Ascending aorta (tissue), 2 donors: ENCODE measurements at regions not wholly inside any gene's neighbourhood (a gene's known extent, or its start where the extent isn't known, plus 50 kb on each side); places are given as distances from the start of the nearest gene placed in this dataset.

Source experiments
- DNase-seq, 2 donors: peaks; one replicate each; pipeline ENCODE4 v3.0.0-alpha.2; 2019; ENCODE audit warnings: low spot score in 2 of 2
- H3K27ac ChIP-seq, 2 donors: fragments of 200-600 bp; sonication (generic); one replicate each; pipeline ENCODE4 v1.5.1; 2016 to 2017; ENCODE audit warnings: mild to moderate bottlenecking in 1 of 2
- H3K27me3 ChIP-seq: fragments of 200-600 bp; sonication (generic); one replicate; pipeline ENCODE4 v1.5.1; 2017
- H3K36me3 ChIP-seq, 2 donors: fragments of 200-600 bp; sonication (generic); one replicate each; pipeline ENCODE4 v1.5.1; 2016
- H3K4me1 ChIP-seq, 2 donors: fragments of 200-600 bp; sonication (generic); one replicate each; pipeline ENCODE4 v1.5.1; 2016 to 2017; ENCODE audit warnings: mild to moderate bottlenecking in 1 of 2
- H3K4me3 ChIP-seq, 2 donors: fragments of 200-600 bp; sonication (generic); one replicate each; pipeline ENCODE4 v1.5.1; 2016 to 2017; ENCODE audit warnings: mild to moderate bottlenecking in 1 of 2
- H3K9me3 ChIP-seq, 2 donors: fragments of 200-600 bp; sonication (generic); one replicate each; pipeline ENCODE4 v1.5.1; 2016
- CTCF ChIP-seq, 3 experiments: fragments of 200-600 bp in 2 of 3; fragments of 450-650 bp in 1 of 3; sonication (generic) in 2 of 3; IDR thresholded peaks; one replicate each; pipeline ENCODE4 v1.5.1; 2016 to 2019; ENCODE audit warnings: antibody characterized with exemption in 3 of 3, mild to moderate bottlenecking in 1 of 3, moderate library complexity in 1 of 3
- intact Hi-C: fragments of 100-400 bp; cut with DNase I; formaldehyde crosslinking; loops from one replicate; pipeline ENCODE4 v1.15.1; 2023

DNA sequence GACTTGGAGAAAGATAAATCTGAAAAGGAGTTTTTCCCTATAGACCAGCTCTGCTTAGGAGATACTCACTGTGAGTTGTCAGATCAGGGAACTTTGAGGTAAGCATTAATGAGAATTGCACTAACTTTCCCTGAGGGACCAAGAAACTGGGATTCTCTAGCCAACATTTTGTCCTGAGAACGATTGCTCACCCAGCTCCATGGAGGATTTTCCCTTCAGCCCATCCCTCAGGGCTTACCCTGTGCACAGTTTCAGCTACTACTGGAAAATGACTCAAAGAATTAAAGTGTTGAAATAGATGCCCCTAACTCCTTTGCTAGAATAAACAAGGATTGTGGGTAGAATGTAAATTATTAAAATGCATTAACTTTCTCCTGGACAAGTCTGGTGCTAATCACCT is 237.2 kb upstream of the IL12B start:
- Histone ChIP-seq H3K27ac (no peak overlapping the region), H3K27me3 (no peaks in the 10 kb centered on the region), H3K36me3 (no peaks in the 10 kb centered on the region), H3K9me3 (no peaks in the 10 kb centered on the region), H3K4me1 (no peaks in the 10 kb centered on the region), H3K4me3 (no peak overlapping the region)
- intact Hi-C loops = no loop called here
- TF ChIP-seq CTCF (IDR thresholded peaks at IDR 0.05) = no peak
- DNase-seq = no peak

GRCh38 chr5:159571501-159572244 is 241.4 kb upstream of the IL12B start:
- intact Hi-C loops = no loop called here
- no peak for DNase-seq
- Histone ChIP-seq H3K9me3 (no peaks in the 10 kb centered on the region), H3K4me3 (no peak overlapping the region), H3K4me1 (no peaks in the 10 kb centered on the region), H3K27ac (no peak overlapping the region), H3K36me3 (no peaks in the 10 kb centered on the region), H3K27me3 (no peaks in the 10 kb centered on the region)
- no peak for TF ChIP-seq CTCF (IDR thresholded peaks at IDR 0.05)

DNA sequence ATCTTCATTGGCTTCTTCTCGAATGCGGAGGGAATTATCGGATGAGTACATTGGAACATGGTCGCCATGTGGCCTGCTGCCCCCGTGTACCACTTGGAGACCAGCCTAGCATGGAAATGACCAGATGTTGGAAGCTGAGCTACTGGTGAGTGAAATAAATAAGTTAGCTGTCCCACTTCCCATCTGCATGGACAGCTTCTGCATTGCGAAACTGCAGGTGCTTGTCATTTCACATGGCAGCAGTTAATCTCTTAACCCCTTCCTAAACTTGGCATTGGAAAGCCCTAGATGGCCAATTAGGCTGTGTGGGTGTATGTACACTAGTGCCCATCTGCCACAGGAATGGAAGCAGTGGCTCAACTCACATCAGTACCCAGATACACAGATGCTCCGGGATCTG is 246.6 kb upstream of the IL12B start:
- Histone ChIP-seq H3K27ac (no peak overlapping the region), H3K4me3 (no peak overlapping the region), H3K9me3 (no peaks in the 10 kb centered on the region), H3K27me3 (no peaks in the 10 kb centered on the region), H3K4me1 (no peaks in the 10 kb centered on the region), H3K36me3 (no peaks in the 10 kb centered on the region)
- TF ChIP-seq CTCF (IDR thresholded peaks at IDR 0.05) = no peak
- no peak for DNase-seq
- intact Hi-C loops = no loop called here

DNA sequence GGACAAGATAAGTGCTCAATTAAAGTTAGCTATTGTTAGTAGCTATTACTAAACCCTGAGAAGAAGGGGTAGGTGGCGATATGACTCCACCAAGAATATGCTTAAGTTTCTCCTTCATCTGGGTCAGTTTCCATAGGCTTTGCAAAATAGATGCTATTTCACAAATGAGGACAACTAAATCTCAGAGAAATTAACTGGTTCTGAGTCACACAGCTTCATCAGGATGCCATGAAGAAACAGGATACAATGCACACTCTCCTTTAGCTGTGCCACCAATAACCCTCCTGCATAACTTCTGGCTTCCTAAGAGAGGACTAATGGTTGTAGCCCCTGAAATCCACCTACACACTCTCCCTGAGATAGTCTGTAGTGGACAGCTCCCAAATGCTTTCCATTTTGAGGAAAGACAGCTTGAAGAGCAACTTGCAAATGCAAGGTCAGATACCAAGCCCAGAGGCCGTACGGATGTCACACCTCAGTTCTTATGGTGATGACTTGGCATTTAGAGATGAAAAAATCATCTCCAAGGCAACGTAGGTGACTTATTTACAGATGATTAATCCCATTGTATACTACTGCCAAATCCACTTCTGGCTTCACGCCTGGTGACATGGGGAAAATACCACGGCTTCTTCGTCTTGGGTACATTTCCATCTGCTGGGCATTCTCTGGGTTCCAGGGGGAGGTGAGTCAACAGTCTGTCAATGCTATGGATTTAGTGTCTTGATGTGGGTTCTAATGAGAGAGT is 251.4 kb upstream of the IL12B start:
- Histone ChIP-seq H3K27me3 (no peaks in the 10 kb centered on the region), H3K36me3 (no peaks in the 10 kb centered on the region), H3K4me3 (no peak overlapping the region), H3K27ac (no peak overlapping the region), H3K9me3 (no peaks in the 10 kb centered on the region), H3K4me1 (no peaks in the 10 kb centered on the region)
- intact Hi-C loops = loop anchor here (10.0 kb wide), 1 partner anchor 333 kb away; the partner anchor contains the start of gene ADRA1B
- DNase-seq = peak in 1 of 2 donors; percentile 72
- TF ChIP-seq CTCF (IDR thresholded peaks at IDR 0.05) = no peak

GRCh38 chr5:159582756-159583541 is 252.7 kb upstream of the IL12B start:
- Histone ChIP-seq H3K4me1 (no peaks in the 10 kb centered on the region), H3K27me3 (no peaks in the 10 kb centered on the region), H3K9me3 (no peaks in the 10 kb centered on the region), H3K27ac (no peak overlapping the region), H3K36me3 (no peaks in the 10 kb centered on the region), H3K4me3 (no peak overlapping the region)
- TF ChIP-seq CTCF (IDR thresholded peaks at IDR 0.05) = no peak
- DNase-seq = no peak
- intact Hi-C loops = loop anchor here (10.0 kb wide), 1 partner anchor 332 kb away; the partner anchor contains the start of gene ADRA1B
